Aorta (tissue), 5 donors: ENCODE measurements at regions not wholly inside any gene's neighbourhood (a gene's known extent, or its start where the extent isn't known, plus 50 kb on each side); places are given as distances from the start of the nearest gene placed in this dataset.
A peak's percentile ranks its signal among the peaks of the same experiment; 100 is the strongest.
"Not testable (repeated sequence)": the region's sequence is repeated elsewhere in the genome, so short reads cannot be mapped to it uniquely, and the experiment has no call there.

Experiments
- ATAC-seq: fragments of 200-7000 bp; cut with Tn5 transposase; one replicate; pipeline ENCODE4 v1.9.1; 2022; ENCODE audit warnings: moderate library complexity; ENCODE audit not compliant: low FRiP score
- DNase-seq, 2 donors: peaks; one replicate each; pipeline ENCODE4 v3.0.0-alpha.2; 2020
- H3K27ac ChIP-seq, 2 donors: one replicate each; pipeline ENCODE4 v1.5.1; 2013; ENCODE audit warnings: low read length in 2 of 2, mild to moderate bottlenecking in 2 of 2, moderate library complexity in 2 of 2, control low read depth in 1 of 2, inconsistent platforms in 1 of 2, low read depth in 1 of 2
- H3K27me3 ChIP-seq, 2 donors: one replicate each; pipeline ENCODE4 v1.6.1; 2013; ENCODE audit warnings: control low read depth in 1 of 2, low read length in 1 of 2, mild to moderate bottlenecking in 1 of 2, moderate library complexity in 1 of 2; ENCODE audit not compliant: insufficient read depth in 2 of 2, control insufficient read depth in 1 of 2
- H3K36me3 ChIP-seq, 2 donors: one replicate each; pipeline ENCODE4 v1.6.1; 2013; ENCODE audit warnings: control low read depth in 1 of 2, low read length in 1 of 2, mild to moderate bottlenecking in 1 of 2; ENCODE audit not compliant: insufficient read depth in 2 of 2, control insufficient read depth in 1 of 2
- H3K4me1 ChIP-seq, 2 donors: one replicate each; pipeline ENCODE4 v1.6.1; 2013; ENCODE audit warnings: low read length in 2 of 2, control low read depth in 1 of 2, mild to moderate bottlenecking in 1 of 2, moderate library complexity in 1 of 2; ENCODE audit not compliant: insufficient read depth in 2 of 2, control insufficient read depth in 1 of 2
- H3K4me3 ChIP-seq, 2 donors: one replicate each; pipeline ENCODE4 v1.5.1; 2013; ENCODE audit warnings: low read length in 2 of 2, control low read depth in 1 of 2, mild to moderate bottlenecking in 1 of 2
- H3K9me3 ChIP-seq: one replicate; pipeline ENCODE4 v1.6.1; 2013; ENCODE audit warnings: mild to moderate bottlenecking, low read length; ENCODE audit not compliant: control insufficient read depth
- WGBS, 2 donors: extraction: QIAGEN DNeasy Blood & Tissue Kit; methylation state at CpG; one replicate each; pipeline ENCODE4 v1.1.7; 2013; 5-methylcytosine and 5-hydroxymethylcytosine counted together
- intact Hi-C, 2 donors: fragments of 100-400 bp; cut with DNase I; formaldehyde crosslinking; loops; one replicate each; pipeline versions ENCODE4 v1.14.2 to v1.15.0; 2022
- donor health status: healthy with polysubstance abuse.
- donor health status: Bipolar disorder and iron deficiency.
- donor health status: DM: no; HTN: no; CAD: no.
- donor health status: DM: no; HTN: no; CAD: no.
- donor health status: DM: yes; HTN: yes; CAD: no.

GRCh38 chr10:124168991-124169802 is 75.8 kb upstream of the CHST15 start:
- Histone ChIP-seq H3K9me3 (no peaks in the 10 kb centered on the region), H3K36me3 (no peaks in the 10 kb centered on the region), H3K4me3 (no peak overlapping the region), H3K4me1 (no peaks in the 10 kb centered on the region), H3K27me3 (no peaks in the 10 kb centered on the region), H3K27ac (no peak overlapping the region)
- intact Hi-C loops, result no loop called here
- DNase-seq (no peak), ATAC-seq (no peak)
- WGBS, 2 donors, result 93 to 95% methylated on average over 17 of the region's 17 CpGs

GRCh38 chr10:124168581-124168980 is 75.2 kb upstream of the CHST15 start:
- Histone ChIP-seq H3K4me1 (no peaks in the 10 kb centered on the region), H3K9me3 (no peaks in the 10 kb centered on the region), H3K27me3 (no peaks in the 10 kb centered on the region), H3K36me3 (no peaks in the 10 kb centered on the region), H3K27ac (no peak overlapping the region), H3K4me3 (no peak overlapping the region)
- intact Hi-C loops, result no loop called here
- 97 to 98% methylated on average over 5 of the region's 5 CpGs for WGBS, 2 donors
- DNase-seq (no peak), ATAC-seq (no peak)

DNA sequence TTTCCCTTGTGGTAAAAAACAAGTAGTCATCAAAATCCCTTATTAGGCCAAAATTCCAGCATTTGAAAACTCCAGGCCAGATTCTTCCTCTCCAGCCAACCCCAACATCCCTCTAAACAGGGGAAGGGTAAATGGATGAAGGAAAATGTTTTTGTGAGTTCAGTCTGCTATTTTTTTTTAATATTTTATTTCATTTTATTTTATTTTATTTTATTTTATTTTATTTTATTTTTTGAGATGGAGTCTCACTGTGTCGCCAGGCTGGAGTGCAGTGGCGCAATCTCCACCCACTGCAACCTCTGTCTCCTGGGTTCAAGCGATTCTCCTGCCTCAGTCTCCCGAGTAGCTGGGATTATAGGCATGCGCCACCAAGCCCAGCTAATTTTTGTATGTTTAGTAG is 74.5 kb upstream of the CHST15 start:
- H3K27ac ChIP-seq, H3K4me3 ChIP-seq, DNase-seq, H3K36me3 ChIP-seq, ATAC-seq, H3K4me1 ChIP-seq, intact Hi-C loops, H3K9me3 ChIP-seq, H3K27me3 ChIP-seq: not testable (repeated sequence)
- WGBS, 2 donors, result 95 to 96% methylated on average over 5 of the region's 5 CpGs

DNA sequence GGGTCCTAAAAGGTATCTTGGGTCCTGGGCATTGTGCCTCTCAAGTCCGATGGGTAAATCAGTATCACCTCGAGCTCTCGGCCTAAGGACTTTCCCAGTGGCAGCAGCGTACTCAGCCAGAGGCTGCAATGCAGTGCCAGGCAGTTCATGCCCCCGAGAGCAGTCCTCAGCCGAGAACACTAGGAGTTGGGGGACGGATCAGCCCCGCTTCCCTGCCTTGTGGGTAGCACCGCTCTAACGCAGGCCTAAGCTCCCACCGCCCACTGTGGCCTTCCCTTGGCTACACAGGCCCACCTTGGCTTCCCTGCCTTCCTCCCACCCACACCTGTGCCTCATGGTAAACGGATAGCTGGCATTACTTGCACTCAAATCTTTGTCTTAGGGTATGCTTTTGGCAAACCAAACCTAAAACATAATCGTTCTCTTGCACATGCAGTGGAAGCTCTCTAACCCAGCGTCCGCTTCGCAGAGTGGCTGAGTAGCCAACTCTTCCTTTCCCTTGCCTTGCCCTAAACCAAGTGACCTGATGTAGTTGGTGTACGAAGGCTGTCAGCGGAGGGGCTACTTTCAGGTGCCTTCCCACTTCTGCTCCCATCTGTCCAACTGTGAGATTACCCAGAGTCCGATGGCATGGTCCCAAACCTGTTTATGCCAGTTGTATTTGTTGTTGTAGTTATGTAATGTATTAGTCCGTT is 73.2 kb upstream of the CHST15 start:
- no peaks in the 10 kb centered on the region for H3K9me3 ChIP-seq
- H3K27me3 ChIP-seq, result no peaks in the 10 kb centered on the region
- no peaks in the 10 kb centered on the region for H3K36me3 ChIP-seq
- no peak overlapping the region for H3K4me3 ChIP-seq
- intact Hi-C loops, result no loop called here
- H3K4me1 ChIP-seq, result peaks cover 0 to 1% of the 10 kb centered on the region in 2 donors
- 91 to 92% methylated on average over 20 of the region's 20 CpGs for WGBS, 2 donors
- DNase-seq (no peak), ATAC-seq (no peak)
- no peak overlapping the region for H3K27ac ChIP-seq

GRCh38 chr10:124165827-124166226 is 72.4 kb upstream of the CHST15 start:
- intact Hi-C loops, result no loop called here
- no peak for ATAC-seq
- Histone ChIP-seq H3K27ac (no peak overlapping the region), H3K36me3 (no peaks in the 10 kb centered on the region), H3K27me3 (no peaks in the 10 kb centered on the region), H3K4me1 (peaks cover 0 to 1% of the 10 kb centered on the region in 2 donors), H3K9me3 (no peaks in the 10 kb centered on the region), H3K4me3 (no peak overlapping the region)
- 95% methylated on average over 3 of the region's 3 CpGs for WGBS, 2 donors
- no peak for DNase-seq

DNA sequence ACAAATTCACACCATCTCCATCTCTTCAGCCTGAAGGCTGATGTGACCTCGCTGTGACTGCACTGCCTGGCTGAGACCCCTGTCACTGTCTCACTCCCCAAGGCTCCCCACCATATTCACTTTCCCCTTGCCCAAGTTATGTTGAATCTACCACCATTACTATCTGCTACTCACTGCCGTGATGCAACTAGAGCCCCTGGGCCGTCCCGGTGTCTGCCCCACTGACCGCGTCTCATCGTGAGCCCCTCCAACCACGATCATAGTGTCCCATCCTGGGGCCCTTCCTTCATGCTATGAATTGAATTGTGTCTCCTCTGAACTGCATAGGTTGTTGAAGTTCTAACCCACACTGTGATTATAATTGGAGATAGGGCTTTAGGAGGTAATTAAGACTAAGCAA is 71.9 kb upstream of the CHST15 start:
- intact Hi-C loops, result no loop called here
- WGBS, 2 donors, result 92% methylated on average over 8 of the region's 8 CpGs
- Histone ChIP-seq H3K27ac (no peak overlapping the region), H3K27me3 (no peaks in the 10 kb centered on the region), H3K4me3 (no peak overlapping the region), H3K4me1 (peaks cover 1 to 3% of the 10 kb centered on the region in 2 donors), H3K36me3 (no peaks in the 10 kb centered on the region), H3K9me3 (no peaks in the 10 kb centered on the region)
- no peak for DNase-seq
- ATAC-seq, result no peak

GRCh38 chr10:124164264-124164663 is 70.9 kb upstream of the CHST15 start:
- Histone ChIP-seq H3K4me3 (no peak overlapping the region), H3K27me3 (no peaks in the 10 kb centered on the region), H3K36me3 (no peaks in the 10 kb centered on the region), H3K27ac (no peak overlapping the region), H3K4me1 (peaks cover 1 to 5% of the 10 kb centered on the region in 2 donors), H3K9me3 (no peaks in the 10 kb centered on the region)
- intact Hi-C loops, result no loop called here
- ATAC-seq (no peak), DNase-seq (no peak)
- WGBS, 2 donors, result 71 to 73% methylated on average over 2 of the region's 2 CpGs

- Histone ChIP-seq H3K4me1 (peaks cover 1 to 5% of the 10 kb centered on the region in 2 donors), H3K36me3 (no peaks in the 10 kb centered on the region), H3K27ac (peak overlapping the region in 1 of 2 donors; percentile 55), H3K27me3 (no peaks in the 10 kb centered on the region), H3K9me3 (no peaks in the 10 kb centered on the region), H3K4me3 (no peak overlapping the region)
- intact Hi-C loops, result no loop called here
- peak; percentile 68 for ATAC-seq
- WGBS, 2 donors, result 36 to 47% methylated on average over 6 of the region's 6 CpGs
- no peak for DNase-seq
Measured at GRCh38 chr10:124162774-124163354, 69.5 kb upstream of the CHST15 start.
